Fibroblast of skin of left quadriceps (primary cell): ENCODE measurements at regions not wholly inside any gene's neighbourhood (a gene's known extent, or its start where the extent isn't known, plus 50 kb on each side); places are given as distances from the start of the nearest gene placed in this dataset.
A peak's percentile ranks its signal among the peaks of the same experiment; 100 is the strongest.
"Not testable (repeated sequence)": the region's sequence is repeated elsewhere in the genome, so short reads cannot be mapped to it uniquely, and the experiment has no call there.

Source experiments
- DNase-seq, 2 experiments: peaks; one replicate each; pipeline ENCODE4 v3.0.0-alpha.2; 2013; ENCODE audit warnings: low read depth in 2 of 2

DNA sequence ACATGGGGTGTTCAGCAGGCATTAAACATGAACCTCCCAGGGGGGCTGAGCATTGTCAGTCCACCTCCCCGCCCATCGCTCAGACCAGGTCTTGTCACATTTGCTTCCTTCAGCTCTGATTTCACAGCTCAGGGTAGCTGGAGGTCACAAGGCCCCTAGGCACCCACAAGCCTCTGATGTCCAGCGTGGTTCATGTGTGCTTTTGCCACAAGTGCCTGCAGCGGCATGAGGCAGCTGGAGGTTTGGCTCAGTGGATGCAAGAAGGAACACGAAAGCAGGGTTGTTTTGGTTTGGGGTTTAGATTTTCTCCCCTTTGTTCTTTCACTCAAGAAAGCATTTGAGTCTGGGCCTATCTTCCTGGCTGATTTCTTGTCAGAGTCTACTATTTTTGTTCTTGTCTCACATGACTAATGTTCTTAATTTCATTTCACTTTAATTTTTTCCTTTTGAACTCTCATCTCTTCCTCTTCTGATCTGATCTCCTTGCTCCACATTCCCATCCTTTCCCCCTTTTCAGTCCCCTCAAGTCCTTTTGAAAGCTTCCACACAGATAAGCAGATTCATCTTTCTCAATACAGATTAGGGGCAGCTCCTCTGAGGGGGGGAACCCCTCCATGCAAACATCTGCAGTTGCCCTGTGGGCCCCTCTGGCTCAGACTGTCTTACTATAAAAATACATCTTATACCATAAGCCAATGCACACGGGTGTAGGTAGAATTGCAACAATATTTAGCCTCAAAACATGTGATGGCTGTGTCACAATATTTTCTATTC, 68.1 kb upstream of the CEP85L start:
- no peak for DNase-seq

GRCh38 chr6:118718903-118719302, 67.5 kb upstream of the CEP85L start:
- DNase-seq: no peak

GRCh38 chr6:118718297-118718696, 66.9 kb upstream of the CEP85L start:
- DNase-seq: no peak

DNA sequence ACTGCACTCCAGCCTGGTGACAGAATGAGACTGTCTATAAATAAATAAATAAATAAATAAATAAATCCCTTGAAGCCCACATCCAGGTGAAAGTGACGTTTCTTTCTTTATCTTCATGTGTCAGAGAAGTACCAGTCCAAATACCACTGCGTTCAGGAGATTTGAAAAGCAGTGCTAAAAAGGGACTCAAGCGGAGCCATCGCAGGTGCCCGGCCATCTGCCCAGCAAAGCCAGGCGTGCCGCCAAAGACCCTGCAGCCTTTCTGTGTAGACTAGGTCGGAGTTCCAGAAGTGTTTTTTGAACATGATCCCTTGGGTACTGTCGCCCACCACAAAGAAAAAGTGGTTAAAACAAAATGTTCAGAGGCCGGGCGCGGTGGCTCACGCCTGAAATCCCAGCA, 65.7 kb upstream of the CEP85L start:
- DNase-seq: no peak

- DNase-seq: not testable (repeated sequence)
Observed at GRCh38 chr6:118715907-118716306, 64.5 kb upstream of the CEP85L start.

GRCh38 chr6:118715376-118715775, 64.0 kb upstream of the CEP85L start:
- DNase-seq: no peak

DNA sequence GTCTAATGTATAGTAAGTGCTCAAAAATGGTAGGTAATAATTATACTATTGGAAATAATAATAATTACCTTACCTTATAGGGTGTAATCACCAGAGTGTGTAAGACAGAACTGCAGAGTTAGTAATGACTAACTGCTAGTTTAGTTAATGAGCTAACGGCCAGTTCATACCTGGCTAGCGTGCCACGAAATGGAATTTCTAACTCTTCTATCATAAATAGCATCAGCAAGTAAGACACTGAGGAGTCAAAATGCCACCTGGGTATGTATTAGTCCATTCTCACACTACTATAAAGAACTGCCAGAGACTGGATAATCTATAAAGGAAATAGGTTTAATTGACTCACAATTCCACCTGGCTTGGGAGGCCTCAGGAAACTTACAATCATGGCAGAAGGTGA, 63.4 kb upstream of the CEP85L start:
- DNase-seq: no peak

GRCh38 chr6:118712969-118713368, 61.6 kb upstream of the CEP85L start:
- peak; percentile 47 to 48 for DNase-seq

DNA sequence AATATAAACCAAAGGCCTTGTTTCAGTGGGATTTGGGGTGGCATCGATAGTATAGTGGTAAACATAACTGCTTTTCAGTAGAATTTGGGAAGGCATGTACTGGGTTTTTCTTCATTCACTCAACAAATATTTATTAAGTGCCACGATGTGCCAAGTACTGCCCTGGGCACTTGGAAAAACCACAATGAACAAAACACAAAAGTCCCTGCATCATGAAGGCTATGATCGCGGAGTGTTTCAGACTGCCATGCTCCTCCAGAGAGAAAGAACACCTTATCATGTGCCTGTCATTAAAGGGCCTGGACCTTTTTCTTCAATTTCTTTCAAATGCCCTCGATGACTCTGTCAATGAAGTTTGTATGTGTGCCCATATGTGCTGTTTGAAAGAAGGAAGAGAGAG, 59.2 kb upstream of the CEP85L start:
- DNase-seq: no peak

- peak; percentile 71 to 72 for DNase-seq
Observed at GRCh38 chr6:118709859-118710350, 58.5 kb upstream of the CEP85L start.

DNA sequence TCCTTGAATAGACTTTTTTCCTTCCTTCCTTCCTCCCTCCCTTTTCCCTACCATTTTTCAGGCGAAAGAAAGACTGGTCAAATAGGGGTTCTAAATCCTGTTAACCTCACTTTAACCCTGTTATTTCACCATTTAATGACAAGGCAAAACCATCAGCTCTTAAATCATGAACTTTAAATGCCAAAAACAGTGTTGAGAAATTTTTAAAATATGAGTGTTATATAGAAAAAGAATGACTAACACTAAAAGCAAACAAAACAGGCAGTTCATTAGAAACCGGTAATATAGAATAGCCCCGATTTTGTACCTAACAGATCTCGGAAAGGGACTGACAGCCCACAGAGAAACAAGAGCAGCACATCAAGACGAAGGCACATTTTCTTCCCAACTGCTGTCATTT, 57.4 kb upstream of the CEP85L start:
- DNase-seq: peak; percentile 60 to 62

- no peak for DNase-seq
Observed at GRCh38 chr6:118708055-118708454, 56.7 kb upstream of the CEP85L start.

DNA sequence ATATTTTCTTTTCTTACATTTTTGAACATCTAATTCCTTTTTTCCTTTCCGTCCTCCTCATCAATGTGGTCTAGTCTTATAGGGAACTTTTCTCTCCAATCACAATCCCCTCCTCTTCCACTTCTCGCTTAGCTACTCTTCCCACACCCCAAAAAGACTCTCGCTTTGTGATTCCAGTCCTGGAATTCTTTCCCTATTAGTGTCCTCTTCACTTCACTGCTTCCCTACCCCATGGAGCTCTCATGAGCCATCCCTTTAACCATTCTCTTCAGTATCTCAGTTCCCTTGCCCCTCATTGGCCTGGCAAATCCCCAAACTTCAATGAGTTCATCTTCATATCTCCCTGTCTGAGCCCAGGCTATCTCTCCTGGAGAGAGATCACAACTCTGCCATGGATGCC, 55.3 kb upstream of the CEP85L start:
- no peak for DNase-seq

DNA sequence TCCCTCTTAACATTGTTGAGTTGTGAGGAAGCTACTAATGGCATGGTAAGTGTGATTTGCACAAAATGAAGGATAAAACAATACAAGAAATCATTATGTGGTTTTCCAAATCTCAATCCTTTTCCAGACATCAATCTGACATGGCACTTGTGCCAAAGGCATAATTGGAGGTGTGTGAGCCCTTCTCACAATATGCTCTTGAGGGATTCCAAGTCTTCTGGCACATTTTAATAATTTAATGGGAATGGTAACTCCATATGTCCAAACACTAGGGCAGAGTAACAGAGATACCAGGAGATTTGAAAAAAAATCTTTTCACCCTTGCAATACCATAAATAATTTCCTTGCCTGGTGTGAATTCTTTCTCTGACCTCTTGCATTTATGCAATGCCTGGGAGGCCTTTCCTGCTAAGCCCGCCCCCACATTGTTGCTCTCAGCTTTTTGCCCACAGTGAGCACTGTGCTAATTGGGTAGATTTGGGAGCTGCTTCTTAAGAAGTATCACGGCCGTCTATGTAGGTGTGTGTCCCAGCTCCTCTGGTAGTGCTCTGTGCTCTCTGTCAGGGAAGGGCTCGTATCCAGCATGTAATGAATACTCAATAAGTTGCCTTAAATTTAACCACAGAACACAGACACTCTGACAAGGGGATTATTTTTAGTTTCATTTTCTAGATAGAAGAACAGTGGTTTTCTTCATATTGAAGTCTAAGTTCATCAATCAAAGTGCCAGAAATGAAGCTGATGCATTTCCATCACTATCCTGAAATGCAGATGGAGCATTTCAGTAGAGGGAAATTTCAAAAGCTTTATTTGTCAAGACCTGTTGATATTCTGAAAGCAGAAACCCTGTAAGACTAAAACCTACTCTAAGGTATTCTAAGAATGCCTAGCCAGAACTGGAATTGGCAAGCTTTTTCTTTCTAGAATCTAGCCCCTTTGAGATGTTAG, 54.4 kb upstream of the CEP85L start:
- peak; percentile 47 to 51 for DNase-seq

- DNase-seq: no peak
Observed at GRCh38 chr6:118704915-118705314, 53.5 kb upstream of the CEP85L start.

DNA sequence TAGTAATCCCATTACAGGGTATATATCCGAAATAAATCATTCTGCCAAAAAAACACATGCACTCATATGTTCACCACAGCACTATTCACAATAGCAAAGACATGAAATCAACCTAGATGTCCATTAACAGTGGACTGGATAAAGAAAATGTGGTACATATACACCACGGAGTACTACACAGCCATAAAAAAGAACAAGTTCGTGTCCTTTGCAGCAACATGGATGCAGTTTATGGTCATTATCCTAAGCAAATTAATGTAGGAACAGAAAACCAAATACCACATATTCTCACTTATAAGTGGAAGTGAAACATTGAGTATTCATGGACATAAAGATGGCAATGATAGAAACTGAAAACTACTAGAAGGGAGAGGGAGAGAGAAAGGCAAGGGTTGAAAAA, 49.9 kb upstream of the CEP85L start:
- DNase-seq: not testable (repeated sequence)
